ENCODE measurements at regions not wholly inside any gene's neighbourhood (a gene's known extent, or its start where the extent isn't known, plus 50 kb on each side); places are given as distances from the start of the nearest gene placed in this dataset.

DNA sequence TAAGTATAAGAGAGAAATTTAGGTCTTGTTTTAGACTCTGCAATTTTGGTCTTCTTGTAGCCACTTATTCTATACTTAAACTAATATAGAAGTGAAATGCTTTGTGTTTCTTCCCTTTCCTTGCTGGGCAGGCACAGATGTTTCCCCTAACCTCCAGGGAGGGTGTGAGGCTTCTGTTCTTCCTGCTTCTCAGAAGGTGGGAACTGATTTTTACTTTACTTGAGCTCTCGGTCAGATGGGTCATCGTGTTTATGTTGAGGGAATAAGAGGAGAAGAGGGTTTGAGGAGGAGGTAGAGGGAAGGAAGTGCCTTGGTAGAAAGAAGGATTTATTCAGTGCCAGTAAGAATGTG, 92.5 kb upstream of the CXCR4 start:
- no peak overlapping the region for H3K9ac ChIP-seq (ENCODE audit: control insufficient read depth, extremely low read depth, insufficient read depth, low read length)
- DNase-seq (ENCODE audit: low read depth, low spot score) (no peak), FAIRE-seq (no peak)
- TF ChIP-seq EZH2 (IDR thresholded peaks at IDR 0.05; ENCODE audit: low read length): no peak
- TF ChIP-seq, protein P1, sequence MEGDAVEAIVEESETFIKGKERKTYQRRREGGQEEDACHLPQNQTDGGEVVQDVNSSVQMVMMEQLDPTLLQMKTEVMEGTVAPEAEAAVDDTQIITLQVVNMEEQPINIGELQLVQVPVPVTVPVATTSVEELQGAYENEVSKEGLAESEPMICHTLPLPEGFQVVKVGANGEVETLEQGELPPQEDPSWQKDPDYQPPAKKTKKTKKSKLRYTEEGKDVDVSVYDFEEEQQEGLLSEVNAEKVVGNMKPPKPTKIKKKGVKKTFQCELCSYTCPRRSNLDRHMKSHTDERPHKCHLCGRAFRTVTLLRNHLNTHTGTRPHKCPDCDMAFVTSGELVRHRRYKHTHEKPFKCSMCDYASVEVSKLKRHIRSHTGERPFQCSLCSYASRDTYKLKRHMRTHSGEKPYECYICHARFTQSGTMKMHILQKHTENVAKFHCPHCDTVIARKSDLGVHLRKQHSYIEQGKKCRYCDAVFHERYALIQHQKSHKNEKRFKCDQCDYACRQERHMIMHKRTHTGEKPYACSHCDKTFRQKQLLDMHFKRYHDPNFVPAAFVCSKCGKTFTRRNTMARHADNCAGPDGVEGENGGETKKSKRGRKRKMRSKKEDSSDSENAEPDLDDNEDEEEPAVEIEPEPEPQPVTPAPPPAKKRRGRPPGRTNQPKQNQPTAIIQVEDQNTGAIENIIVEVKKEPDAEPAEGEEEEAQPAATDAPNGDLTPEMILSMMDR (optimal IDR thresholded peaks at IDR 0.05 in 1 of 3, IDR thresholded peaks at IDR 0.05 in 1 of 3, conservative IDR thresholded peaks at IDR 0.05 in 1 of 3; ENCODE audit: extremely low read depth in 1 of 3, insufficient read depth in 2 of 3, low read length in 3 of 3): no peak
- no peaks in the 10 kb centered on the region for H3K79me2 ChIP-seq (ENCODE audit: control insufficient read depth, insufficient read depth, low read length)
- no peak overlapping the region for H3K4me3 ChIP-seq (ENCODE audit: control insufficient read depth in 2 of 3, extremely low read depth in 1 of 3, insufficient read depth in 2 of 3, low read depth in 1 of 3, low read length in 3 of 3)
- no peaks in the 10 kb centered on the region for H3K4me1 ChIP-seq (ENCODE audit: control insufficient read depth, extremely low read depth, insufficient read depth, low read length)
- no peak overlapping the region for H3K4me2 ChIP-seq (ENCODE audit: control insufficient read depth, extremely low read depth, insufficient read depth, low read depth, low read length)
- no peak overlapping the region for H2AFZ ChIP-seq (ENCODE audit: control insufficient read depth, low read length)
- no peak overlapping the region for H3K27ac ChIP-seq (ENCODE audit: control insufficient read depth, insufficient read depth, low read length)
- H3K9me3 ChIP-seq (ENCODE audit: control insufficient read depth, low read depth, low read length): no peaks in the 10 kb centered on the region
- dilution Hi-C loops (cut with MboI; ENCODE audit: extremely low pct_ligation_motif_present, low sequenced_read_pairs): no loop called here
- no peaks in the 10 kb centered on the region for H3K36me3 ChIP-seq (ENCODE audit: control insufficient read depth in 2 of 2, extremely low read depth in 1 of 2, insufficient read depth in 2 of 2, low read length in 2 of 2)
- no peaks in the 10 kb centered on the region for H3K27me3 ChIP-seq (ENCODE audit: control insufficient read depth, extremely low read depth, insufficient read depth, low read length)
- H3K9me1 ChIP-seq (ENCODE audit: control insufficient read depth, extremely low read depth, insufficient read depth, low read length): no peaks in the 10 kb centered on the region
- H4K20me1 ChIP-seq (ENCODE audit: control insufficient read depth, extremely low read depth, insufficient read depth, low read length): no peaks in the 10 kb centered on the region

DNA sequence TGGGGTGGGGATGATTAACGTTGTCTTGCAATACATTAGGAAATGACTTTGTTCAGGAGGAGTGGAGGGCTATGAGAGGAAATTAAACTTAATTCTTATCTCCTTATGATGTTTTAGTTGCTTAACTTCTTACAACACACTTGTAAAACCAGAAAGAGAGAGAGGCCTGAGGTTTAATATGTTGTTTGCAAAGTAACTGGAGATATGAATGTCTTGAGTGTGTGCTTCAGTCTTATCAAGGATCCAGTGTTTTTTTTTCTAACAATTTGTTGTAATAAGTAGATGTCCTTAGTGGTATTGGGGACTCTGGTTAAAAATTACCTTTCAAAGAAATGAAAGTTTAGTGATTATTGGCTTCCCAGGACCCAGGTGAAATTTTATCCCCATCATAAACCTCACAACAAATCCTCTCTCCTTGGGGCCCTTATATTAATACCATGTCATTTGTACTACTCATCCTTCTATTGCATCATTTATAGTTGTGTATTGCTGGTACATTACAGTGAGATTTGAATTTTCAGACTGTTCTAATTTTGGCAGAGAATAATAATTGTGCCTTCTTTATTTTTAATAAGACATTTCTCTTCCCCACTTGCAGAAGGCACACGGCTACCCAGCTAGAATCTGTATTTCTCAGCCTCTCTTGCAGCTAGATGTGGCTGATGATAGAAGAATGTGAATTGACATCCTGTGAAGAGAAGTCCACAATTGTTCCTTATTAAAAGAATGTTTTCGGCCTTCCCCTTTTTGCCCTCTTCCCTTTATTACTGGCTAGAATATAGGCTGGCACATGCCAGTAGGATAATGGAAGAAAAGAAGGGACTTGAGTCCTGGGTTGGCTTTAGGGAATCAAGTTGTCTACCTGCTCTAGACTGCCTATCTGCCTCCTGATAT, 91.9 kb upstream of the CXCR4 start:
- H3K4me3 ChIP-seq (ENCODE audit: control insufficient read depth in 2 of 3, extremely low read depth in 1 of 3, insufficient read depth in 2 of 3, low read depth in 1 of 3, low read length in 3 of 3): no peak overlapping the region
- dilution Hi-C loops (cut with MboI; ENCODE audit: extremely low pct_ligation_motif_present, low sequenced_read_pairs): no loop called here
- H2AFZ ChIP-seq (ENCODE audit: control insufficient read depth, low read length): no peak overlapping the region
- no peak for TF ChIP-seq EZH2 (IDR thresholded peaks at IDR 0.05; ENCODE audit: low read length)
- TF ChIP-seq, protein P1 (optimal IDR thresholded peaks at IDR 0.05 in 1 of 3, IDR thresholded peaks at IDR 0.05 in 1 of 3, conservative IDR thresholded peaks at IDR 0.05 in 1 of 3; ENCODE audit: extremely low read depth in 1 of 3, insufficient read depth in 2 of 3, low read length in 3 of 3): no peak
- no peaks in the 10 kb centered on the region for H3K4me1 ChIP-seq (ENCODE audit: control insufficient read depth, extremely low read depth, insufficient read depth, low read length)
- no peaks in the 10 kb centered on the region for H3K9me1 ChIP-seq (ENCODE audit: control insufficient read depth, extremely low read depth, insufficient read depth, low read length)
- no peaks in the 10 kb centered on the region for H4K20me1 ChIP-seq (ENCODE audit: control insufficient read depth, extremely low read depth, insufficient read depth, low read length)
- H3K9ac ChIP-seq (ENCODE audit: control insufficient read depth, extremely low read depth, insufficient read depth, low read length): no peak overlapping the region
- H3K27me3 ChIP-seq (ENCODE audit: control insufficient read depth, extremely low read depth, insufficient read depth, low read length): no peaks in the 10 kb centered on the region
- no peaks in the 10 kb centered on the region for H3K9me3 ChIP-seq (ENCODE audit: control insufficient read depth, low read depth, low read length)
- no peaks in the 10 kb centered on the region for H3K79me2 ChIP-seq (ENCODE audit: control insufficient read depth, insufficient read depth, low read length)
- DNase-seq (ENCODE audit: low read depth, low spot score): no peak
- FAIRE-seq: no peak
- no peaks in the 10 kb centered on the region for H3K36me3 ChIP-seq (ENCODE audit: control insufficient read depth in 2 of 2, extremely low read depth in 1 of 2, insufficient read depth in 2 of 2, low read length in 2 of 2)
- H3K4me2 ChIP-seq (ENCODE audit: control insufficient read depth, extremely low read depth, insufficient read depth, low read depth, low read length): no peak overlapping the region
- no peak overlapping the region for H3K27ac ChIP-seq (ENCODE audit: control insufficient read depth, insufficient read depth, low read length)

Measured in keratinocyte (primary cell).